ENCODE measurements at regions not wholly inside any gene's neighbourhood (a gene's known extent, or its start where the extent isn't known, plus 50 kb on each side); places are given as distances from the start of the nearest gene placed in this dataset.

- DNase-seq (no peak), ATAC-seq (ENCODE audit: low read depth in 2 of 2) (no peak)
- Mint-ChIP-seq H3K9me3 (peaks cover 2 to 6% (median 3%) of the 10 kb centered on the region in 7 donors), H3K4me1 (no peaks in the 10 kb centered on the region), H3K36me3 (no peaks in the 10 kb centered on the region), H3K4me3 (no peak overlapping the region), H3K27ac (no peak overlapping the region), H3K27me3 (peaks cover 0 to 11% (median 0%) of the 10 kb centered on the region in 3 donors)
Measured at GRCh38 chr14:63781686-63782085, 53.8 kb upstream of the SGPP1 start.

- DNase-seq, result no peak
- Mint-ChIP-seq H3K4me1 (no peaks in the 10 kb centered on the region), H3K27me3 (peaks cover 5 to 21% (median 8%) of the 10 kb centered on the region in 3 donors), H3K4me3 (no peak overlapping the region), H3K36me3 (no peaks in the 10 kb centered on the region), H3K27ac (peak overlapping the region in 1 of 6 donors; percentile 36), H3K9me3 (peaks cover 2 to 4% (median 3%) of the 10 kb centered on the region in 7 donors)
- ATAC-seq (ENCODE audit: low read depth in 2 of 2), result no peak
Measured at GRCh38 chr14:63782683-63783389, 55.0 kb upstream of the SGPP1 start.

GRCh38 chr14:63788011-63788933, 60.4 kb upstream of the SGPP1 start:
- Mint-ChIP-seq H3K4me3 (no peak overlapping the region), H3K27me3 (peaks cover 11 to 23% (median 22%) of the 10 kb centered on the region in 3 donors), H3K4me1 (no peaks in the 10 kb centered on the region), H3K9me3 (no peaks in the 10 kb centered on the region), H3K27ac (no peak overlapping the region), H3K36me3 (no peaks in the 10 kb centered on the region)
- DNase-seq, result no peak
- ATAC-seq (ENCODE audit: low read depth in 2 of 2), result no peak

- Mint-ChIP-seq H3K36me3 (no peaks in the 10 kb centered on the region), H3K4me1 (no peaks in the 10 kb centered on the region), H3K27me3 (peaks cover 8 to 12% (median 8%) of the 10 kb centered on the region in 3 donors), H3K4me3 (no peak overlapping the region), H3K9me3 (no peaks in the 10 kb centered on the region), H3K27ac (no peak overlapping the region)
- ATAC-seq (ENCODE audit: low read depth in 2 of 2) (no peak), DNase-seq (no peak)
Measured at GRCh38 chr14:63793376-63793775, 59.4 kb upstream of the SYNE2 start.

GRCh38 chr14:63795532-63795931, 57.3 kb upstream of the SYNE2 start:
- Mint-ChIP-seq H3K4me1 (peaks cover 0 to 3% (median 2%) of the 10 kb centered on the region in 3 donors), H3K9me3 (no peaks in the 10 kb centered on the region), H3K27ac (no peak overlapping the region), H3K4me3 (no peak overlapping the region), H3K27me3 (peaks cover 0 to 8% (median 3%) of the 10 kb centered on the region in 3 donors), H3K36me3 (no peaks in the 10 kb centered on the region)
- ATAC-seq (ENCODE audit: low read depth in 2 of 2) (no peak), DNase-seq (no peak)

GRCh38 chr14:63800083-63800482, 52.7 kb upstream of the SYNE2 start:
- Mint-ChIP-seq H3K27ac (peak overlapping the region in 1 of 6 donors; percentile 52), H3K4me3 (no peak overlapping the region)

GRCh38 chr14:63800651-63801375, 52.0 kb upstream of the SYNE2 start:
- DNase-seq, result no peak
- Mint-ChIP-seq H3K27me3 (peaks cover 4 to 26% (median 21%) of the 10 kb centered on the region in 3 donors), H3K4me3 (no peak overlapping the region), H3K27ac (peak overlapping the region in 1 of 6 donors; percentile 52), H3K36me3 (no peaks in the 10 kb centered on the region), H3K4me1 (peaks cover 0 to 3% (median 2%) of the 10 kb centered on the region in 3 donors), H3K9me3 (no peaks in the 10 kb centered on the region)
- no peak for ATAC-seq (ENCODE audit: low read depth in 2 of 2)

More at GRCh38 chr14:63800083-63800482, 52.7 kb upstream of the SYNE2 start:
- H3K9me3 Mint-ChIP-seq, result no peaks in the 10 kb centered on the region
- ATAC-seq (ENCODE audit: low read depth in 2 of 2), result no peak
- H3K36me3 Mint-ChIP-seq, result no peaks in the 10 kb centered on the region
- H3K27me3 Mint-ChIP-seq, result peaks cover 0 to 20% (median 19%) of the 10 kb centered on the region in 3 donors
- peaks cover 0 to 3% (median 2%) of the 10 kb centered on the region in 3 donors for H3K4me1 Mint-ChIP-seq
- DNase-seq, result no peak

All from naive B cell (primary cell).